NK-92 treated with Interleukin-12 subunit alpha and Interleukin-12 subunit beta, amount 100 ng/mL, for 24 hours (cell line): ENCODE measurements at regions not wholly inside any gene's neighbourhood (a gene's known extent, or its start where the extent isn't known, plus 50 kb on each side); places are given as distances from the start of the nearest gene placed in this dataset.
"Not testable (repeated sequence)": the region's sequence is repeated elsewhere in the genome, so short reads cannot be mapped to it uniquely, and the experiment has no call there.

Experiments used
- DNase-seq: peaks from one replicate; lab custom pipeline; 2025; lab: John Stamatoyannopoulos, UW

DNA sequence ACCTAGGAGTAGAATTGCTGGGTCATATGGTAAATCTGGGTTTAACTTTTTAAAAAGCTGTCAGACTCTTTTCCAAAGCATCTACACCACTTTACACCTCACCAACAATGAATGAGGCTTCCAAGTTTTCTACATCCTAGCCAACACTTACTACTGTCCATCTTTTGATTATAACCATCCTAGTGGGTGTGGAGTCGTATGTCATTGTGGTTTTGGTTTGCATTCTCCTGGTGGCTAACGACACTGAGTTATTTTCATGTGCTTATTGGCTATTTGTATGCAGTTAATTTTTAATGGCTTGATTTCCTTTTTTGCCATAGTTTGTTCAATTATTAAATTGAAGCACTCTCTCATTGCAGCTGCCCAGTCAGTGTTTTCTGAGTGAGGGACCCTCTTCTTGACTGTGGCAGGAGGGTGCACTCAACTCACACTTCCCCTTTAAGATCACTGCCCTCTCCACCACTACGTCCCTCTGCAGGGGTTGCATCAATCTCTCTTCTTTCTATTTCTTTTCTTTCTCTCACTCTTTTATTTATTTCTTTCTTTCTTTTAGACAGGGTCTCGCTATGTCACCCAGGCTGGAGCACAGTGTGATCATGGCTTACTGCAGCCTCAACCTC, 182.3 kb downstream of the C9orf152 start:
- no peak for DNase-seq

- no peak for DNase-seq
Observed at GRCh38 chr9:110027671-110028081, 180.3 kb downstream of the C9orf152 start.

- DNase-seq = no peak
Observed at GRCh38 chr9:110028271-110028670, 179.7 kb downstream of the C9orf152 start.

GRCh38 chr9:110028676-110029075, 179.3 kb downstream of the C9orf152 start:
- DNase-seq = no peak

DNA sequence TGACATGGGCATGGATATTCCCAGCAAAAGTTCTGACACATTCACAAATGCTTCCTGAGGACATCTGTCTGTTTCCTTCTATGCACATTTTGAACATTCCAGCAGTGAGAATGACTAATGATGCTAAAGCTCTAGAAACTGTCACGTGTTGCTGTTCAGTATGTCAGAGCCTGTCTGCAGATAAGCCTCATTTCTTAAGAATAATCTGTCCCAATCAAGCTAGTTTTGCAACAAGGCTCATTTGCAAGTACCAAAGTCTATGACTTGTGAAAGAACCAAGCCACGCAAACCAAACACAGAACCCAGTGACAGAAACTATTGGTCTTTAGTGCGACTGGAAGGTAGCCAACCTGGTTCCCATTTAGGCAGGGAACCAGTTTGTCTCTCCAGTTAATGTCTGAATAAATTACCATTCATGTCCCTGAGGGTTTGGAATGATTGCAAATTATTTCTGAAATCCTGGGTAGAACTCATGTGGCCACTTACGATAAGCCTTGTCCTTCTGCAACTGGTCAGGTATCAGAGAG, 178.5 kb downstream of the C9orf152 start:
- DNase-seq = no peak

DNA sequence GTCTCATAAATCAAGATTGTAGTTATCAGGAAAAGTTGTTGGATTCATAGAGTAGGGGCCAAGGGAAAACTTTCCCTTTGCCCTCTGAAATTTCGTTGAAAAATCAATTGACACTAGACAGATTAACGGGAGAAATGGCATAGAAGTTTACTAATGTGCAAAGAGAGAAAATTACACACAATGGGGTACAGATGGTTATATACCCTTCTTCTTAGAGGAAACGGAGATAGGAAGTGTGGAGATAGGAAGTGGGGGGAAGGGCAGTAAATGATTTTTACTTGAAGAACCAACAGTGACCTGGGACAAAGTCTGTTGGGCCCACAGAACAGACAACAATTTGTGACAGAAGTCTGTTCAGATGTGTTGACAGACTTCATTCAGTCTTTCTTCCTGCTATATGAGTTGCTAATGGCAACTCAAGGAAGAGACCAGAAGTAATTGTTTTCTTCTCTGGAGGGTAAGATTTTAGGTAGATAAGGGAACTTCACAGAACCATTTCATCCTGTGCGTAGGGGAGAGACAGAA, 177.9 kb downstream of the C9orf152 start:
- DNase-seq = no peak

- no peak for DNase-seq
Observed at GRCh38 chr9:110030632-110031031, 177.3 kb downstream of the C9orf152 start.

DNA sequence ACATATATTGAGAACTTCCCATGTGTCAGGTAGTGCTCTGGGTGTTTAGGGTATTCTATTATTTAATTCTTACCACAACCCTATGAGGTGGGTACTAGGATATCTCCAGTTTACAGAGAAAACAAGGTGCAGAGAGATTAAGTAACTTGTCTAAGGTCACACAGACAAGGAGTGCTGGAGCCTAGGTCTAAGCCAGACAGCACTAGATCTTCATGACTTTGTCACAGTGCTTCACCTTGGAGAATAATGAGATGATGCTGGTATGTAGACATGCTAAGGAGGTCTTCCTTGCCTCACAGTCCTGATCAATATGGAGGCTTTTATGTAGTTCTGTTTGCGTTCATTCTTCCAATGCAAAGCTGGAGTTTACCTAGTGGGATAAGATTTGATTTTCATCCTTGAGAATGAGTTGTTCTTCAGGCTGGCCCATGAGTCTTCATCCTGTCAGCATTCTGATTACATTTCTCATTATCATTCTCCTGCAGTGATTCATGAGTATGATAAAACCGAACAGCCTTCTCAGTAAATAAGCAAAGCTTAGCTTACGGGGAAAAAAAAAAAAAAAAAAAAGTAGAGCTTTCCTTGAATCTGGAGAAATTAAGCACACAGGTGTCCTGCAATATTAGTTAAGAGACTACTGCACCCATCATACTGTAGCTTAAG, 176.3 kb downstream of the C9orf152 start:
- no peak for DNase-seq

GRCh38 chr9:110032532-110032931, 175.4 kb downstream of the C9orf152 start:
- DNase-seq = not testable (repeated sequence)

DNA sequence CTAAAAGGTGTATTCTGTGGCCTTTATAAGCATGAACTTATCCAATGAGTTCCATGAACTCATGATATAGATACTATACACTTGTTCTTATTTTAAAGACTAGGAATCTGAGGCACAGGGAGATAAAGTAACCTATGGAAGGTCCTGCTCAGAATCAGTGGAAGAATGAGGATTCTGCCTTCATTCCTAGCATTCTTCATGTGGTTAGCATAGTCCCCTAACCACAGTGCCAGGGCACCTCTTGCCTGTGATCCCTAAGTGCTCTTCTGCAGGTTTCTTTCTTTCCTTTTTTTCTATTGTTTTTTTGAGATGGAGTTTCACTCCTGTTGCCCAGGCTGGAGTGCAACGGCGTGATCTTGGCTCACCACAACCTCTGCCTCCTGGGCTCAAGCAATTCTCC, 174.1 kb downstream of the C9orf152 start:
- DNase-seq = no peak

DNA sequence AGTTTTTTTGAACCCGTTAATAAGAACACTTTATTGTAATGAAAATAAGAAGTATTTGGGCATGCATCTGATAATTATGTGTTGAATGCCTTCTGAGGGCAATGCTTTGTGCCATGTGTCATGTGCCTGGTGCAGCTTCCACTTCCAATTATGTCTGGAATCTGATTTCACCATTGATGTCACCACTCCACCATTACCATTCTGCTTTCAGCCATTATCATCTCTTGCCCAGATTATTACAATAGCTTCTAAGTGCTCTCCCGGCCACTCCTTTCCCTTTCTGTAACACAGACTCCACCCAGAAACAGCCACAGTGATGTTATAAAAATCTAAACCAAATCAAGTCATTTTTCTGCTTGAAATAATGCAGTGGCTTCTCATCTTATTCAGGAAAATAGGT, 171.7 kb downstream of the C9orf152 start:
- no peak for DNase-seq

- DNase-seq = no peak
Observed at GRCh38 chr9:110040788-110041187, 167.2 kb downstream of the C9orf152 start.

DNA sequence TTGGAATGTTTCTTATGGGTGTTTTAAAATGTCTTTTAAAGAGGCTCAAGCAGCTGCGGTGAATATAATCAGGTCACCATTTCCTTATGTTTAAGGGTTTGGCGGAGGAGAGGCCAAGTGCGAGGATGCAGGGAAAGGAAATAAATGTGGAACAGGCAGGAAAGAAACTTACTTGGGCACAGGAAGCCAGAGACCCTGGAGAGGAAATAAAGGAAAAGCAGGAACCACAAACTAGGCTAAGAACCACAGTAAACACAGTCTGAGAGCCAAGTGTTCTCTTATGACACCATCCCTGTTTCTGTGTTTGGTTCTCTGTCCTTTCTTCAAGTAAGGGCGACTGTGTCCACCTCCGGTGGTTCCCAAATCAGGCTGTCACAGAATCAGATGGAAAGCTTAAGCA, 166.5 kb downstream of the C9orf152 start:
- DNase-seq = no peak

DNA sequence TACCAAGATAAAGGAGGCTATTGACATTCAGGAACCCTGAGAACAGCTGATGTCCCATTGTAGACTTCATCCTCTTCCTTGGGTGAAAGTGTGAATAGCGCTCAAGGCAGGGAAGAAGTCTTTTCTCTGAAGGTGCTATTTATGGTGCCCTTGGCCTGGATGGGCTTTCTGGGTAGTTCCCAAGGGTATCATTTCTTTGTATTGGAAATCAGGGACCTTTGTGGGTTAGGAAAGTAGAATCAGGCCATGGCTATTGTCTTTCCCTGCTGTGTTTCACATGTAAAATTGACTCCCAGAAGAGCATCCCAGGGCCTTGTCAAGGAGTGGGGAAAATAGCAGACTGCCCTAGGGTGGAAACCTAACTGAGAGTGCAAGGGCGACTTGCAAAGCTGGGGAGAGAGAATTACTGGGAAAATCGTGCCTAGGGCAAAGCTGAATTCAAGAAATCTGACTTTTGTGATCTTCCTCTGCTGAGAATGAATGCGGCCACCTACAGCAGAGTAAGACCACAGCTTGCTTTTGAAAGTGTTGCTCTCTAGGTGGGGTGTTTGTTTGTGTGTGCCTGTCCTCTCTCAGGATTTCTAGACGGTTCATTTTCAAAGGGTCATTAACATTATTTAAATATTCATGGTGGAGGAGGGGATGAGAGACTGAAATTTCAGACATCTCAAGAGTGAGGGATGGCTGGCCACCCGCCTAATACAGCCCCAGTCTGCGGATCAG, 160.6 kb downstream of the C9orf152 start:
- no peak for DNase-seq

DNA sequence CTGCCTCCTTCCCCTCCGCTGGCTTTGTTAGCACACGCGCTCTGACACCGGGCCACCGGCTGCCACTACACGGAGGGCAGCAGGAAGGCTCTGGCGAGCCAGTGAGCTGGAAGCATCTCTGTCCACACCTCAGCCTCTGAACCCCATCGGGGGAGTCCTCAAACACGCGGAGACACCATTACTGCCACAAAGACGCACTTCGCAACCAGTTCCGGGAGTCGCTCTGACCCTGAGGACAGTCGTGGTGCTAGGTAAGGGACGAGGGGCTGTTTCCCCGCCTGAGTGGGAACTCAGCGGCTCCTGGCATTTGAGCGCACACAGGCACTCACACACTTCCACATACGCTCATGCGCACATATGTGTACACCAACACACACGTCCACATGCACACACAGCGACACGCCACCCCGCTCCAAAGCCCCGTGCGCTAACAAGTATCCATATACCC, 160.0 kb downstream of the C9orf152 start:
- no peak for DNase-seq

GRCh38 chr9:110048403-110048975, 159.5 kb downstream of the C9orf152 start:
- peak; percentile 65 for DNase-seq

GRCh38 chr9:110048976-110049698, 158.8 kb downstream of the C9orf152 start:
- DNase-seq = peak; percentile 3

DNA sequence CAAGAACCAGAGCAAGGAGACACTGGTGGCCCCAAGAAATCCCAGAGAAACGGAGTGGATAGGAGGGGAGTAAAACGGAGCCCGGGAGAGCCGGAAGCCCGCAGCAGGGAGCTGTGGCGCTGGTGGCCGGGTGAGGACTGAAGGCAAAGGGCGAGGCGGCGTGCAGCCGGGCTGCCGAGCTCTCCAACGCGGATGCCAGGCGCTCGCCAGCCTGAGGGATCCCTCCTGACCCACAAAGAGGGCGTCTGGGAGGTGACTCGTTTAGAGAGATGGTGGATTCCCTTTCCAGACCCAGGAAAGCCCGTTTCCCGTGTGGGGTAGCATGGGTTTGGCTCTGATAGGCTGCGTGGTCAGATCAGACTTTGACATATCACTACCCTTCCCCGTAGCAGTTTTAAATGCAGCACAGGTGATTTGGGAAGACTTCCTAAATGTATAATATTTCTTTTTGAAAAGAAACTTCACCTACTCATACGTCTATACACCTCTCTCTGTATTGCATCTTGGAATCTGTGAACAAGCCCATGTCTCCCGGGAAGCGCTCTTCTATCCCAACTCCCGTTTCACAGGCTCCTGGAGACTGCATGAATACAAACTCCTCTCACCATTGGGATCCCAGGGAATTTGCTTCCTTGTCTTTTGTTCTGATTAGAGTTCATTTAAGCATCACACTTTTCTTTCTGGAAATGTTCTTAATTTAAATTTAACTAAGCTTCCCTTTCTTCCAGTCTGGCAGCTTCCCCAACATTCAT, 158.1 kb downstream of the C9orf152 start:
- peak; percentile 22 for DNase-seq

DNA sequence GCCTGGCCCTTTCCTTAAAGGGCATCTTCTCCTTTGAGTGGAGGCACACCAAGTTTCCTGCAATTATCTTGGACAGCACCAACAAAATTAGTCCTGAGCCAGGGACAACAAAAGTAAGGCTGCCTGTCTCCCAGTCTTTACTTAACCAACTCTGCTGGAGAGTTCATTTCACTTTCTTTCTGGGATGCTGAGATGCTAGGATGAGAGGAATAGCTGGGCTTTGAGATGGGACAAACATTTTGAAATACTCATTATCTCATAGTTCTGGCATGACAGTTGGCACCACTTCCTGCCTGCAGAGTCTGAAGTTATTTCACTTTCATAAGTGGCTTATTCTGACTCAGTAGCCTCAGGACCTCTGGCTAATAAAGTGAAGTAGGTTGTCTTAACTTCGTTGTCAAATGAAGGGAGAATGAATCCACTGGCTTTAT, 157.0 kb downstream of the C9orf152 start:
- no peak for DNase-seq

GRCh38 chr9:110056062-110056461, 151.9 kb downstream of the C9orf152 start:
- DNase-seq = no peak
